Stimulated activated CD8-positive, alpha-beta memory T cell treated with anti-CD3 and anti-CD28 coated beads, Interleukin-15, amount 100 ng/mL, for 1 hour (primary cell): ENCODE measurements at regions not wholly inside any gene's neighbourhood (a gene's known extent, or its start where the extent isn't known, plus 50 kb on each side); places are given as distances from the start of the nearest gene placed in this dataset.
"Not testable (repeated sequence)": the region's sequence is repeated elsewhere in the genome, so short reads cannot be mapped to it uniquely, and the experiment has no call there.

Experiments
- DNase-seq: peaks from one replicate; pipeline ENCODE4 v3.0.0-alpha.2; 2020; ENCODE audit warnings: low read depth

- DNase-seq, result no peak
Observed at GRCh38 chr12:75665216-75665615, 153.8 kb upstream of the KRR1 start.

- DNase-seq, result no peak
Observed at GRCh38 chr12:75662511-75663159, 151.2 kb upstream of the KRR1 start.

GRCh38 chr12:75661908-75662307 lies 150.5 kb upstream of the KRR1 start:
- DNase-seq, result no peak

GRCh38 chr12:75660805-75661404 lies 149.5 kb upstream of the KRR1 start:
- no peak for DNase-seq

GRCh38 chr12:75660107-75660530 lies 148.7 kb upstream of the KRR1 start:
- no peak for DNase-seq

GRCh38 chr12:75658901-75659823 lies 147.8 kb upstream of the KRR1 start:
- no peak for DNase-seq

- DNase-seq, result no peak
Observed at GRCh38 chr12:75658286-75658685, 146.9 kb upstream of the KRR1 start.

- DNase-seq, result no peak
Observed at GRCh38 chr12:75657831-75658230, 146.4 kb upstream of the KRR1 start.

- DNase-seq, result not testable (repeated sequence)
Observed at GRCh38 chr12:75657354-75657753, 145.9 kb upstream of the KRR1 start.

GRCh38 chr12:75656648-75657047 lies 145.2 kb upstream of the KRR1 start:
- DNase-seq, result no peak

GRCh38 chr12:75656210-75656609 lies 144.8 kb upstream of the KRR1 start:
- no peak for DNase-seq

GRCh38 chr12:75655315-75655806 lies 144.0 kb upstream of the KRR1 start:
- DNase-seq, result no peak

- DNase-seq, result no peak
Observed at GRCh38 chr12:75651342-75651695, 139.9 kb upstream of the KRR1 start.

GRCh38 chr12:75650595-75651341 lies 139.4 kb upstream of the KRR1 start:
- DNase-seq, result no peak

GRCh38 chr12:75650100-75650499 lies 138.7 kb upstream of the KRR1 start:
- DNase-seq, result no peak

- no peak for DNase-seq
Observed at GRCh38 chr12:75648856-75649255, 137.4 kb upstream of the KRR1 start.

- DNase-seq, result no peak
Observed at GRCh38 chr12:75646329-75647210, 135.2 kb upstream of the KRR1 start.

- no peak for DNase-seq
Observed at GRCh38 chr12:75644472-75645072, 133.2 kb upstream of the KRR1 start.

- DNase-seq, result not testable (repeated sequence)
Observed at GRCh38 chr12:75643119-75643518, 131.7 kb upstream of the KRR1 start.

- no peak for DNase-seq
Observed at GRCh38 chr12:75642226-75642625, 130.8 kb upstream of the KRR1 start.
